GM10248 (cell line): ENCODE measurements at regions not wholly inside any gene's neighbourhood (a gene's known extent, or its start where the extent isn't known, plus 50 kb on each side); places are given as distances from the start of the nearest gene placed in this dataset.

Experiments used
- CTCF ChIA-PET: fragments of 300-600 bp; sonication (Branson Sonifier 250); formaldehyde crosslinking; extraction: SDS; loops from one replicate; lab custom pipeline; 2021; ENCODE audit warnings: antibody characterized with exemption; lab: Yijun Ruan, JAX
- POLR2A ChIA-PET: fragments of 350-650 bp; sonication (Branson Sonifier 250); formaldehyde crosslinking; extraction: SDS; loops from one replicate; lab custom pipeline; 2020; ENCODE audit warnings: antibody characterized with exemption; lab: Yijun Ruan, JAX
- DNase-seq: peaks from one replicate; pipeline ENCODE4 v3.0.0; 2012; ENCODE audit errors: extremely low spot score
- CTCF ChIP-seq: IDR thresholded peaks from 2 replicates; pipeline ENCODE4 v1.5.1; 2012; ENCODE audit warnings: mild to moderate bottlenecking, low read depth; ENCODE audit errors: extremely low read depth, missing control alignments, control extremely low read depth

- TF ChIP-seq CTCF, result no peak
- CTCF ChIA-PET, result no interaction called here
- POLR2A ChIA-PET, result no interaction called here
- no peak for DNase-seq
These were observed 73.7 kb upstream of the AMOTL1 start for GRCh38 chr11:94694309-94695060.

GRCh38 chr11:94697156-94697555 lies 71.0 kb upstream of the AMOTL1 start:
- DNase-seq, result no peak
- POLR2A ChIA-PET, result no interaction called here
- CTCF ChIA-PET, result no interaction called here
- TF ChIP-seq CTCF, result no peak

GRCh38 chr11:94700622-94701021 lies 67.5 kb upstream of the AMOTL1 start:
- no peak for DNase-seq
- ChIA-PET CTCF (no interaction called here), POLR2A (no interaction called here)
- TF ChIP-seq CTCF, result no peak

- no peak for DNase-seq
- ChIA-PET POLR2A (no interaction called here), CTCF (no interaction called here)
- no peak for TF ChIP-seq CTCF
These were observed 65.7 kb upstream of the AMOTL1 start for GRCh38 chr11:94702481-94702880.

GRCh38 chr11:94705419-94705818 lies 62.7 kb upstream of the AMOTL1 start:
- DNase-seq, result no peak
- ChIA-PET CTCF (no interaction called here), POLR2A (no interaction called here)
- no peak for TF ChIP-seq CTCF

- no peak for DNase-seq
- TF ChIP-seq CTCF, result no peak
- ChIA-PET CTCF (no interaction called here), POLR2A (no interaction called here)
These were observed 62.1 kb upstream of the AMOTL1 start for GRCh38 chr11:94705891-94706615.
